Nephron progenitor cell (in vitro differentiated cells): ENCODE measurements at regions not wholly inside any gene's neighbourhood (a gene's known extent, or its start where the extent isn't known, plus 50 kb on each side); places are given as distances from the start of the nearest gene placed in this dataset.

Experiments
- DNase-seq: peaks from one replicate; pipeline ENCODE4 v3.0.0; 2021
- H3K27ac Mint-ChIP-seq: 2 replicates; pipeline ENCODE4 v1.8.0; 2021; ENCODE audit warnings: mild to moderate bottlenecking, moderate library complexity, mixed read lengths
- H3K27me3 Mint-ChIP-seq: 2 replicates; pipeline ENCODE4 v1.8.0; 2021; ENCODE audit warnings: mild to moderate bottlenecking, low read depth, mixed read lengths; ENCODE audit not compliant: poor library complexity
- H3K36me3 Mint-ChIP-seq: 2 replicates; pipeline ENCODE4 v1.8.0; 2021; ENCODE audit warnings: low read depth, mixed read lengths
- H3K4me1 Mint-ChIP-seq: 2 replicates; pipeline ENCODE4 v1.8.0; 2021; ENCODE audit warnings: mixed read lengths
- H3K4me3 Mint-ChIP-seq: 2 replicates; pipeline ENCODE4 v1.8.0; 2021; ENCODE audit warnings: mild to moderate bottlenecking, moderate library complexity, mixed read lengths
- H3K9me3 Mint-ChIP-seq: 2 replicates; pipeline ENCODE4 v1.8.0; 2021; ENCODE audit warnings: mild to moderate bottlenecking, moderate library complexity, mixed read lengths
- CTCF ChIP-seq: fragments of 200-600 bp; sonication (generic); IDR thresholded peaks from 2 replicates; pipeline ENCODE4 v1.5.0; 2021; ENCODE audit warnings: antibody characterized with exemption

- DNase-seq, result no peak
- no peaks in the 10 kb centered on the region for H3K36me3 Mint-ChIP-seq
Measured at GRCh38 chr12:128075332-128075731, 191.6 kb upstream of the TMEM132C start.

GRCh38 chr12:128076188-128076587, 190.8 kb upstream of the TMEM132C start:
- no peaks in the 10 kb centered on the region for H3K36me3 Mint-ChIP-seq
- no peak overlapping the region for H3K4me3 Mint-ChIP-seq
- peaks cover 9% of the 10 kb centered on the region for H3K4me1 Mint-ChIP-seq
- no peak overlapping the region for H3K27ac Mint-ChIP-seq
- TF ChIP-seq CTCF, result no peak
- no peak for DNase-seq
- H3K27me3 Mint-ChIP-seq, result peaks cover 18% of the 10 kb centered on the region
- H3K9me3 Mint-ChIP-seq, result peaks cover 18% of the 10 kb centered on the region

More at GRCh38 chr12:128075332-128075731, 191.6 kb upstream of the TMEM132C start:
- no peak overlapping the region for H3K27ac Mint-ChIP-seq
- peaks cover 18% of the 10 kb centered on the region for H3K9me3 Mint-ChIP-seq
- peaks cover 9% of the 10 kb centered on the region for H3K4me1 Mint-ChIP-seq
- H3K4me3 Mint-ChIP-seq, result no peak overlapping the region
- no peak for TF ChIP-seq CTCF
- H3K27me3 Mint-ChIP-seq, result peaks cover 18% of the 10 kb centered on the region

GRCh38 chr12:128077211-128077916, 189.6 kb upstream of the TMEM132C start:
- peaks cover 18% of the 10 kb centered on the region for H3K27me3 Mint-ChIP-seq
- peaks cover 18% of the 10 kb centered on the region for H3K9me3 Mint-ChIP-seq
- DNase-seq, result no peak
- no peaks in the 10 kb centered on the region for H3K36me3 Mint-ChIP-seq
- peaks cover 9% of the 10 kb centered on the region for H3K4me1 Mint-ChIP-seq
- H3K4me3 Mint-ChIP-seq, result no peak overlapping the region
- TF ChIP-seq CTCF, result no peak
- H3K27ac Mint-ChIP-seq, result no peak overlapping the region

- no peak overlapping the region for H3K4me3 Mint-ChIP-seq
- DNase-seq, result no peak
- no peak for TF ChIP-seq CTCF
- no peak overlapping the region for H3K27ac Mint-ChIP-seq
- H3K27me3 Mint-ChIP-seq, result peaks cover 16% of the 10 kb centered on the region
- H3K36me3 Mint-ChIP-seq, result no peaks in the 10 kb centered on the region
- peaks cover 9% of the 10 kb centered on the region for H3K4me1 Mint-ChIP-seq
- peaks cover 18% of the 10 kb centered on the region for H3K9me3 Mint-ChIP-seq
Measured at GRCh38 chr12:128077917-128078298, 189.1 kb upstream of the TMEM132C start.

GRCh38 chr12:128078301-128078971, 188.5 kb upstream of the TMEM132C start:
- peaks cover 16% of the 10 kb centered on the region for H3K27me3 Mint-ChIP-seq
- H3K4me1 Mint-ChIP-seq, result peaks cover 9% of the 10 kb centered on the region
- no peak for DNase-seq
- no peak overlapping the region for H3K27ac Mint-ChIP-seq
- H3K9me3 Mint-ChIP-seq, result peaks cover 18% of the 10 kb centered on the region
- no peak for TF ChIP-seq CTCF
- H3K36me3 Mint-ChIP-seq, result no peaks in the 10 kb centered on the region
- H3K4me3 Mint-ChIP-seq, result no peak overlapping the region

- no peak for DNase-seq
- Mint-ChIP-seq H3K4me1 (peaks cover 9% of the 10 kb centered on the region), H3K27me3 (peaks cover 16% of the 10 kb centered on the region), H3K4me3 (no peak overlapping the region), H3K36me3 (no peaks in the 10 kb centered on the region), H3K27ac (no peak overlapping the region), H3K9me3 (peaks cover 15% of the 10 kb centered on the region)
- TF ChIP-seq CTCF, result no peak
Measured at GRCh38 chr12:128079446-128079845, 187.5 kb upstream of the TMEM132C start.
